ENCODE measurements at regions not wholly inside any gene's neighbourhood (a gene's known extent, or its start where the extent isn't known, plus 50 kb on each side); places are given as distances from the start of the nearest gene placed in this dataset.

- TF ChIP-seq CTCF (tag by site-specific recombination; IDR thresholded peaks at IDR 0.05) (no peak), ZNF449 (tag by site-specific recombination; IDR thresholded peaks at IDR 0.05) (no peak), PATZ1 (tag by site-specific recombination; IDR thresholded peaks at IDR 0.05) (no peak), ZBTB20 (tag by site-specific recombination; IDR thresholded peaks at IDR 0.05) (no peak), ZNF830 (tag by site-specific recombination; IDR thresholded peaks at IDR 0.05; ENCODE audit: low read depth) (no peak), ZNF544 (tag by site-specific recombination; IDR thresholded peaks at IDR 0.05) (no peak), ELK4 (IDR thresholded peaks at IDR 0.05; ENCODE audit: borderline replicate concordance, low read depth, low read length) (no peak), ZNF513 (tag by site-specific recombination; IDR thresholded peaks at IDR 0.05) (no peak)
These were observed 721.0 kb upstream of the KIF2B start for GRCh38 chr17:53101706-53102105.
